Astrocyte (in vitro differentiated cells and primary cell): ENCODE measurements at regions not wholly inside any gene's neighbourhood (a gene's known extent, or its start where the extent isn't known, plus 50 kb on each side); places are given as distances from the start of the nearest gene placed in this dataset.

ENCODE experiments used
- DNase-seq: peaks from one replicate; pipeline ENCODE4 v3.0.0-alpha.2; 2010; ENCODE audit warnings: low read depth
- FAIRE-seq: peaks from 2 replicates; lab custom pipeline; 2011; peaks lifted over from hg19 to GRCh38; lab: Jason Lieb, UNC
- H2AFZ ChIP-seq: 2 replicates; pipeline ENCODE4 v1.6.0; 2012; ENCODE audit warnings: low read depth, low read length, inconsistent platforms
- H3K27ac ChIP-seq: 2 replicates; pipeline ENCODE4 v1.5.1; 2011; ENCODE audit warnings: low read depth, low read length, inconsistent platforms
- H3K27me3 ChIP-seq: 2 replicates; pipeline ENCODE4 v1.6.0; 2011; ENCODE audit warnings: low read length, inconsistent platforms; ENCODE audit not compliant: insufficient read depth
- H3K36me3 ChIP-seq: 2 replicates; pipeline ENCODE4 v1.5.1; 2011; ENCODE audit warnings: low read length, inconsistent platforms; ENCODE audit not compliant: insufficient read depth
- H3K4me1 ChIP-seq: 2 replicates; pipeline ENCODE4 v1.5.1; 2011; ENCODE audit warnings: low read length, inconsistent platforms; ENCODE audit not compliant: insufficient read depth
- H3K4me2 ChIP-seq: 2 replicates; pipeline ENCODE4 v1.6.0; 2012; ENCODE audit warnings: low read length, inconsistent platforms
- H3K4me3 ChIP-seq: 2 replicates; pipeline ENCODE4 v1.5.1; 2011; ENCODE audit warnings: low read depth, mild to moderate bottlenecking, low read length, inconsistent platforms; ENCODE audit not compliant: insufficient read depth
- H3K79me2 ChIP-seq: 2 replicates; pipeline ENCODE4 v1.6.0; 2012; ENCODE audit warnings: mild to moderate bottlenecking, low read length, inconsistent platforms; ENCODE audit not compliant: insufficient read depth
- H3K9ac ChIP-seq: 2 replicates; pipeline ENCODE4 v1.6.0; 2012; ENCODE audit warnings: mild to moderate bottlenecking, low read length, inconsistent platforms
- H3K9me3 ChIP-seq: 2 replicates; pipeline ENCODE4 v1.5.1; 2012; ENCODE audit warnings: low read depth, mild to moderate bottlenecking, low read length, inconsistent platforms; ENCODE audit not compliant: insufficient read depth
- H4K20me1 ChIP-seq: 2 replicates; pipeline ENCODE4 v1.6.0; 2012; ENCODE audit warnings: low read length, inconsistent platforms; ENCODE audit not compliant: insufficient read depth
- H3K27ac Mint-ChIP-seq: one replicate; pipeline ENCODE4 v1.8.0; 2021; ENCODE audit warnings: mild to moderate bottlenecking, mixed read lengths; ENCODE audit not compliant: unreplicated experiment
- H3K27me3 Mint-ChIP-seq: one replicate; pipeline ENCODE4 v1.8.0; 2021; ENCODE audit warnings: low read depth, mixed read lengths; ENCODE audit not compliant: unreplicated experiment
- H3K36me3 Mint-ChIP-seq: one replicate; pipeline ENCODE4 v1.8.0; 2021; ENCODE audit warnings: low read depth, mixed read lengths; ENCODE audit not compliant: unreplicated experiment
- H3K4me1 Mint-ChIP-seq: one replicate; pipeline ENCODE4 v1.8.0; 2021; ENCODE audit warnings: low read depth, mixed read lengths; ENCODE audit not compliant: unreplicated experiment
- H3K4me3 Mint-ChIP-seq: one replicate; pipeline ENCODE4 v1.8.0; 2021; ENCODE audit warnings: mild to moderate bottlenecking, moderate library complexity, mixed read lengths; ENCODE audit not compliant: unreplicated experiment
- H3K9me3 Mint-ChIP-seq: one replicate; pipeline ENCODE4 v1.8.0; 2021; ENCODE audit warnings: mild to moderate bottlenecking, mixed read lengths; ENCODE audit not compliant: unreplicated experiment
- EZH2 ChIP-seq: IDR thresholded peaks from 2 replicates; pipeline ENCODE4 v1.6.1; 2012; ENCODE audit warnings: mild to moderate bottlenecking, low read length, inconsistent platforms; ENCODE audit not compliant: insufficient read depth
- TF ChIP-seq, protein P1 (sequence below): IDR thresholded peaks from 2 replicates; pipeline ENCODE4 v1.5.1; 2011; ENCODE audit warnings: low read depth, mild to moderate bottlenecking, inconsistent platforms, low read length, moderate library complexity; ENCODE audit not compliant: insufficient read depth

DNA sequence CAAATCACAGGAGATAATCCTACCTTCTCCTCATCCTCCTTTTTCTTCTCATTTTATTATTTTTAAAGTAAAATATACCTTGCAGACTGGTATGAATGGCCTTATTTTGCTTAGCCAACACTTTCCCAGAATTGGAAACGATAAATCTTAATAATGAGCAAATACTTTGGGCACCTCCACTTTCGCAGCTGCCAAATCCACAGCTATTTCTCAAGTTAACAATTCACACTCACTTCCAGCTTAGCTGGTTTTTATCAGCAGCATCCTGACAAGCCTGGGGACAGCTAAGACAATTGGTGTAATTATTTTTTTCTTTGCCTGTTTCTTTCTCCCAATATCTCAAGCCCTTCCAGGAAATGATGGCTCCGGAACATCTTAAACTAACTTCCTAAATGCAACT, 867.5 kb upstream of the TMEM132C start:
- no peak overlapping the region for H3K4me2 ChIP-seq

DNA sequence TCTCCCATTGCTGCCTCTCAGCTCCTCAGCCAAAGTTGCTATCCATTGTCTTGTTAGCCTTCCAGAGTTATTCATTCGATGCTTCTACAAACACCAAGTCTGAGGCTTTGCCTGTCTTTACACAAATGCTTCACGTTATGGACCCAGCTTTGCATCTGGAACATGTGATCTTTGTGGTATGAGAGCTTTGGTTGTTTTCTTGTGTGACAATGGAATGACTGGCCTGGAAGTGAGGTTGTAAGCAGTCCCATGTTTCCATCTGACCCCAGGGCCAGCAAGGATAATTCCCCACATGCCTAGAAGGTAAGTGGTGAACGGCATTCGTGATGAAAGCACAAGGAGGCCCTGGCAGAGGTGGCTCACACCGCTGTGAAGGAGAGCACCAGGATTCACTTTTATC, 866.7 kb upstream of the TMEM132C start:
- Mint-ChIP-seq H3K9me3 (no peaks in the 10 kb centered on the region), H3K4me1 (no peaks in the 10 kb centered on the region), H3K27ac (no peak overlapping the region), H3K27me3 (no peaks in the 10 kb centered on the region), H3K4me3 (no peak overlapping the region), H3K36me3 (no peaks in the 10 kb centered on the region)
- Histone ChIP-seq H3K4me3 (no peak overlapping the region), H4K20me1 (no peaks in the 10 kb centered on the region), H2AFZ (peak overlapping the region; percentile 46), H3K9ac (no peak overlapping the region), H3K4me2 (no peak overlapping the region), H3K9me3 (peaks cover 5% of the 10 kb centered on the region), H3K27ac (peak overlapping the region; percentile 55), H3K4me1 (no peaks in the 10 kb centered on the region), H3K36me3 (no peaks in the 10 kb centered on the region), H3K27me3 (no peaks in the 10 kb centered on the region), H3K79me2 (no peaks in the 10 kb centered on the region)
- DNase-seq (peak; percentile 14), FAIRE-seq (no peak)
- TF ChIP-seq EZH2 = no peak
- TF ChIP-seq, protein P1, sequence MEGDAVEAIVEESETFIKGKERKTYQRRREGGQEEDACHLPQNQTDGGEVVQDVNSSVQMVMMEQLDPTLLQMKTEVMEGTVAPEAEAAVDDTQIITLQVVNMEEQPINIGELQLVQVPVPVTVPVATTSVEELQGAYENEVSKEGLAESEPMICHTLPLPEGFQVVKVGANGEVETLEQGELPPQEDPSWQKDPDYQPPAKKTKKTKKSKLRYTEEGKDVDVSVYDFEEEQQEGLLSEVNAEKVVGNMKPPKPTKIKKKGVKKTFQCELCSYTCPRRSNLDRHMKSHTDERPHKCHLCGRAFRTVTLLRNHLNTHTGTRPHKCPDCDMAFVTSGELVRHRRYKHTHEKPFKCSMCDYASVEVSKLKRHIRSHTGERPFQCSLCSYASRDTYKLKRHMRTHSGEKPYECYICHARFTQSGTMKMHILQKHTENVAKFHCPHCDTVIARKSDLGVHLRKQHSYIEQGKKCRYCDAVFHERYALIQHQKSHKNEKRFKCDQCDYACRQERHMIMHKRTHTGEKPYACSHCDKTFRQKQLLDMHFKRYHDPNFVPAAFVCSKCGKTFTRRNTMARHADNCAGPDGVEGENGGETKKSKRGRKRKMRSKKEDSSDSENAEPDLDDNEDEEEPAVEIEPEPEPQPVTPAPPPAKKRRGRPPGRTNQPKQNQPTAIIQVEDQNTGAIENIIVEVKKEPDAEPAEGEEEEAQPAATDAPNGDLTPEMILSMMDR = no peak

More for the DNA sequence above, 867.5 kb upstream of the TMEM132C start:
- H3K9me3 ChIP-seq = peaks cover 3% of the 10 kb centered on the region
- Mint-ChIP-seq H3K4me3 (no peak overlapping the region), H3K4me1 (no peaks in the 10 kb centered on the region), H3K9me3 (no peaks in the 10 kb centered on the region), H3K27ac (no peak overlapping the region), H3K36me3 (no peaks in the 10 kb centered on the region), H3K27me3 (no peaks in the 10 kb centered on the region)
- DNase-seq (peak; percentile 52), FAIRE-seq (no peak)
- H3K36me3 ChIP-seq = no peaks in the 10 kb centered on the region
- no peak for TF ChIP-seq EZH2
- TF ChIP-seq, protein P1 = no peak
- no peaks in the 10 kb centered on the region for H4K20me1 ChIP-seq
- no peak overlapping the region for H2AFZ ChIP-seq
- H3K27me3 ChIP-seq = no peaks in the 10 kb centered on the region
- no peaks in the 10 kb centered on the region for H3K4me1 ChIP-seq
- H3K9ac ChIP-seq = no peak overlapping the region
- H3K27ac ChIP-seq = no peak overlapping the region
- H3K79me2 ChIP-seq = no peaks in the 10 kb centered on the region
- no peak overlapping the region for H3K4me3 ChIP-seq

- no peaks in the 10 kb centered on the region for H3K79me2 ChIP-seq
- Mint-ChIP-seq H3K4me1 (no peaks in the 10 kb centered on the region), H3K4me3 (no peak overlapping the region), H3K27me3 (no peaks in the 10 kb centered on the region), H3K9me3 (peaks cover 4% of the 10 kb centered on the region), H3K27ac (no peak overlapping the region), H3K36me3 (no peaks in the 10 kb centered on the region)
- no peaks in the 10 kb centered on the region for H4K20me1 ChIP-seq
- DNase-seq (peak; percentile 63), FAIRE-seq (peak; percentile 67)
- peak overlapping the region; percentile 55 for H3K27ac ChIP-seq
- no peak overlapping the region for H3K4me3 ChIP-seq
- peaks cover 5% of the 10 kb centered on the region for H3K9me3 ChIP-seq
- H3K4me1 ChIP-seq = no peaks in the 10 kb centered on the region
- H3K4me2 ChIP-seq = peak overlapping the region; percentile 14
- H3K9ac ChIP-seq = no peak overlapping the region
- no peaks in the 10 kb centered on the region for H3K36me3 ChIP-seq
- no peaks in the 10 kb centered on the region for H3K27me3 ChIP-seq
- no peak for TF ChIP-seq EZH2
- no peak overlapping the region for H2AFZ ChIP-seq
Observed at GRCh38 chr12:127401005-127401404, 866.0 kb upstream of the TMEM132C start.
